Heart right ventricle (tissue), 16 donors: ENCODE measurements at regions not wholly inside any gene's neighbourhood (a gene's known extent, or its start where the extent isn't known, plus 50 kb on each side); places are given as distances from the start of the nearest gene placed in this dataset.

Experiments
- ATAC-seq, 8 donors: fragments of 200-7000 bp; cut with Tn5 transposase; one replicate each; pipeline ENCODE4 v1.9.1; 2020; ENCODE audit warnings: mild to moderate bottlenecking in 8 of 8, moderate library complexity in 8 of 8, moderate number of reproducible peaks in 1 of 8
- DNase-seq, 2 donors: peaks; one replicate each; pipeline ENCODE4 v3.0.0-alpha.2; 2020
- H3K27ac ChIP-seq, 10 donors: fragments of 200-600 bp; sonication (generic) in 2 of 10; one replicate each; pipeline versions ENCODE4 v1.5.0 to v1.8.0; 2020 to 2022; ENCODE audit warnings: mild to moderate bottlenecking in 3 of 10
- H3K27me3 ChIP-seq, 7 donors: fragments of 200-600 bp; one replicate each; pipeline ENCODE4 v1.8.0; 2021 to 2022; ENCODE audit warnings: mild to moderate bottlenecking in 2 of 7
- H3K36me3 ChIP-seq, 9 donors: fragments of 200-600 bp; sonication (generic) in 1 of 9; one replicate each; pipeline versions ENCODE4 v1.5.0 to v1.8.0; 2020 to 2022; ENCODE audit warnings: mild to moderate bottlenecking in 2 of 9
- H3K4me1 ChIP-seq, 9 donors: fragments of 200-600 bp; sonication (generic) in 1 of 9; one replicate each; pipeline versions ENCODE4 v1.5.0 to v1.8.0; 2020 to 2022; ENCODE audit warnings: mild to moderate bottlenecking in 4 of 9
- H3K4me3 ChIP-seq, 10 donors: fragments of 200-600 bp; sonication (generic) in 2 of 10; one replicate each; pipeline versions ENCODE4 v1.5.0 to v1.8.0; 2020 to 2022; ENCODE audit warnings: mild to moderate bottlenecking in 7 of 10, moderate library complexity in 2 of 10
- H3K9me3 ChIP-seq, 11 donors: fragments of 200-600 bp in 10 of 11; sonication (generic) in 2 of 11; one replicate each; pipeline versions ENCODE4 v1.5.0 to v1.8.0; 2013 to 2022; ENCODE audit warnings: mild to moderate bottlenecking in 2 of 11, control low read depth in 1 of 11, moderate library complexity in 1 of 11
- CTCF ChIP-seq, 9 donors: fragments of 200-600 bp; sonication (generic) in 2 of 9; IDR thresholded peaks; one replicate each; pipeline versions ENCODE4 v1.5.0 to v1.8.0; 2021 to 2022; ENCODE audit warnings: antibody characterized with exemption in 9 of 9, mild to moderate bottlenecking in 5 of 9, moderate library complexity in 1 of 9
- WGBS, 2 donors: extraction: QIAGEN DNeasy Blood & Tissue Kit; methylation state at CpG; one replicate each; pipeline ENCODE4 v1.1.7; 2013; ENCODE audit warnings: inconsistent platforms in 1 of 2; 5-methylcytosine and 5-hydroxymethylcytosine counted together
- intact Hi-C, 10 donors: fragments of 100-400 bp; cut with DNase I; formaldehyde crosslinking; loops; one replicate each; pipeline versions ENCODE4 v1.11.1 to v1.14.2; 2022
- donor health status: Arrhythmogenic right ventricular cardiomyopathy.
- donor health status: ischemic (EF 13 %, LVEDD 7.1; RV severe dilation, severe dysfunction).
- donor health status: healthy with polysubstance abuse.
- donor health status: DM: no; HTN: yes; CAD: no.
- donor health status: DM: no; HTN: no; CAD: no.
- donor health status: ischemic (EF 25% LVEDD 6.9; RV normal size, moderate dysfunction).
- donor health status: ischemic (EF 25% LVEDD 5.7; RV mildly dilated, moderate dysfunction).
- donor health status: healthy.
- donor health status: DM: yes; HTN: yes; CAD: no.
- donor health status: Ischemic cardiomyopathy.
- donor health status: ischemic (EF 35%, LVEDD 5.7; RV mildly dilated, moderate dysfunction).
- donor health status: nonischemic (EF 11% LVEDD 7.7; RV severe dilation, severe dysfunction).
- donor health status: DM: yes; HTN: yes; CAD: no.
- donor health status: PGD.
- donor health status: ischemic (EF 29% LVEDD 5.4; RV normal size, mild dysfunction).
- donor health status: nonischemic (EF 23%, LVEDD 6.1; RV moderate dilation, normal function).

- no peak for DNase-seq
- TF ChIP-seq CTCF (IDR thresholded peaks at IDR 0.05) = no peak
- Histone ChIP-seq H3K27me3 (peaks cover 0 to 51% (median 15%) of the 10 kb centered on the region in 7 donors), H3K36me3 (no peaks in the 10 kb centered on the region), H3K4me1 (no peaks in the 10 kb centered on the region), H3K4me3 (no peak overlapping the region), H3K9me3 (no peaks in the 10 kb centered on the region), H3K27ac (no peak overlapping the region)
- 61 to 70% methylated on average over 5 of the region's 5 CpGs for WGBS, 2 donors
- intact Hi-C loops = loop anchor here in 7 of 10 donors (5.0 to 10.0 kb wide), 5 partner anchors 88 to 605 kb away; no protein-coding TSS in a partner anchor
- ATAC-seq = peak in 2 of 8 donors; percentile 29 to 52
These were observed 284.2 kb downstream of the NSG2 start for GRCh38 chr5:174329738-174330137.

- H3K27me3 ChIP-seq = peaks cover 0 to 44% (median 28%) of the 10 kb centered on the region in 7 donors
- intact Hi-C loops = loop anchor here in 2 of 10 donors (10.0 kb wide), 2 partner anchors 459 to 599 kb away; no protein-coding TSS in a partner anchor
- H3K4me3 ChIP-seq = no peak overlapping the region
- no peaks in the 10 kb centered on the region for H3K9me3 ChIP-seq
- no peaks in the 10 kb centered on the region for H3K36me3 ChIP-seq
- H3K4me1 ChIP-seq = peaks cover 0 to 16% (median 7%) of the 10 kb centered on the region in 9 donors
- WGBS, 2 donors = 78 to 85% methylated on average over 13 of the region's 13 CpGs
- no peak for ATAC-seq
- DNase-seq = no peak
- H3K27ac ChIP-seq = no peak overlapping the region
- TF ChIP-seq CTCF (IDR thresholded peaks at IDR 0.05) = no peak
These were observed 290.3 kb downstream of the NSG2 start for GRCh38 chr5:174335682-174336364.

GRCh38 chr5:174336479-174336878, 291.0 kb downstream of the NSG2 start:
- TF ChIP-seq CTCF (IDR thresholded peaks at IDR 0.05) = no peak
- Histone ChIP-seq H3K9me3 (no peaks in the 10 kb centered on the region), H3K4me3 (no peak overlapping the region), H3K4me1 (peaks cover 0 to 16% (median 7%) of the 10 kb centered on the region in 9 donors), H3K36me3 (no peaks in the 10 kb centered on the region), H3K27ac (peak overlapping the region in 1 of 10 donors; percentile 65), H3K27me3 (peaks cover 0 to 42% (median 27%) of the 10 kb centered on the region in 7 donors)
- ATAC-seq (no peak), DNase-seq (no peak)
- intact Hi-C loops = loop anchor here in 2 of 10 donors (10.0 kb wide), 2 partner anchors 458 to 598 kb away; no protein-coding TSS in a partner anchor
- WGBS, 2 donors = 71% methylated on average over 5 of the region's 5 CpGs

- DNase-seq (no peak), ATAC-seq (peak in 6 of 8 donors; percentile 27 to 75 (median 54))
- WGBS, 2 donors = 19 to 32% methylated on average over 18 of the region's 18 CpGs
- intact Hi-C loops = loop anchor here in 2 of 10 donors (10.0 kb wide), 2 partner anchors 457 to 597 kb away; no protein-coding TSS in a partner anchor
- H3K9me3 ChIP-seq = no peaks in the 10 kb centered on the region
- peaks cover 0 to 16% (median 7%) of the 10 kb centered on the region in 9 donors for H3K4me1 ChIP-seq
- H3K36me3 ChIP-seq = no peaks in the 10 kb centered on the region
- H3K27ac ChIP-seq = peak overlapping the region in 2 of 10 donors; percentile 35 to 65
- TF ChIP-seq CTCF (IDR thresholded peaks at IDR 0.05) = no peak
- no peak overlapping the region for H3K4me3 ChIP-seq
- peaks cover 0 to 38% (median 27%) of the 10 kb centered on the region in 7 donors for H3K27me3 ChIP-seq
These were observed 292.0 kb downstream of the NSG2 start for GRCh38 chr5:174337276-174338184.
